ENCODE measurements at regions not wholly inside any gene's neighbourhood (a gene's known extent, or its start where the extent isn't known, plus 50 kb on each side); places are given as distances from the start of the nearest gene placed in this dataset.
"Not testable (repeated sequence)": the region's sequence is repeated elsewhere in the genome, so short reads cannot be mapped to it uniquely, and the experiment has no call there.

GRCh38 chr12:42924482-42924881 is 334.9 kb upstream of the PRICKLE1 start:
- Mint-ChIP-seq H3K4me3 (no peak overlapping the region), H3K27me3 (peaks cover 3% of the 10 kb centered on the region), H3K36me3 (ENCODE audit: low read depth) (no peaks in the 10 kb centered on the region), H3K4me1 (no peaks in the 10 kb centered on the region), H3K9me3 (no peaks in the 10 kb centered on the region), H3K27ac (no peak overlapping the region)
- ATAC-seq (replicated peaks), result no peak

GRCh38 chr12:42923583-42923982 is 334.0 kb upstream of the PRICKLE1 start:
- peaks cover 3% of the 10 kb centered on the region for H3K27me3 Mint-ChIP-seq
- no peaks in the 10 kb centered on the region for H3K4me1 Mint-ChIP-seq
- no peaks in the 10 kb centered on the region for H3K9me3 Mint-ChIP-seq
- H3K4me3 Mint-ChIP-seq, result no peak overlapping the region
- no peaks in the 10 kb centered on the region for H3K36me3 Mint-ChIP-seq (ENCODE audit: low read depth)
- H3K27ac Mint-ChIP-seq, result no peak overlapping the region
- no peak for ATAC-seq (replicated peaks)

GRCh38 chr12:42923156-42923555 is 333.6 kb upstream of the PRICKLE1 start:
- no peaks in the 10 kb centered on the region for H3K4me1 Mint-ChIP-seq
- H3K36me3 Mint-ChIP-seq (ENCODE audit: low read depth), result no peaks in the 10 kb centered on the region
- H3K4me3 Mint-ChIP-seq, result no peak overlapping the region
- H3K27ac Mint-ChIP-seq, result no peak overlapping the region
- no peak for ATAC-seq (replicated peaks)
- H3K27me3 Mint-ChIP-seq, result peaks cover 3% of the 10 kb centered on the region
- no peaks in the 10 kb centered on the region for H3K9me3 Mint-ChIP-seq

- Mint-ChIP-seq H3K4me1 (no peaks in the 10 kb centered on the region), H3K4me3 (no peak overlapping the region), H3K36me3 (ENCODE audit: low read depth) (no peaks in the 10 kb centered on the region), H3K27ac (no peak overlapping the region), H3K27me3 (peaks cover 3% of the 10 kb centered on the region), H3K9me3 (no peaks in the 10 kb centered on the region)
- ATAC-seq (replicated peaks), result no peak
Measured at GRCh38 chr12:42922505-42922850, 332.9 kb upstream of the PRICKLE1 start.

GRCh38 chr12:42921741-42922504 is 332.4 kb upstream of the PRICKLE1 start:
- no peak for ATAC-seq (replicated peaks)
- Mint-ChIP-seq H3K4me3 (no peak overlapping the region), H3K27ac (no peak overlapping the region), H3K36me3 (ENCODE audit: low read depth) (no peaks in the 10 kb centered on the region), H3K27me3 (peaks cover 3% of the 10 kb centered on the region), H3K4me1 (no peaks in the 10 kb centered on the region), H3K9me3 (no peaks in the 10 kb centered on the region)

GRCh38 chr12:42919691-42920090 is 330.1 kb upstream of the PRICKLE1 start:
- H3K4me1 Mint-ChIP-seq, result no peaks in the 10 kb centered on the region
- H3K27me3 Mint-ChIP-seq, result peaks cover under 1% of the 10 kb centered on the region
- H3K27ac Mint-ChIP-seq, result no peak overlapping the region
- H3K36me3 Mint-ChIP-seq (ENCODE audit: low read depth), result no peaks in the 10 kb centered on the region
- no peak overlapping the region for H3K4me3 Mint-ChIP-seq
- no peaks in the 10 kb centered on the region for H3K9me3 Mint-ChIP-seq
- no peak for ATAC-seq (replicated peaks)

GRCh38 chr12:42918443-42918842 is 328.9 kb upstream of the PRICKLE1 start:
- no peaks in the 10 kb centered on the region for H3K36me3 Mint-ChIP-seq (ENCODE audit: low read depth)
- no peaks in the 10 kb centered on the region for H3K9me3 Mint-ChIP-seq
- no peak for ATAC-seq (replicated peaks)
- H3K4me1 Mint-ChIP-seq, result no peaks in the 10 kb centered on the region
- H3K27ac Mint-ChIP-seq, result no peak overlapping the region
- H3K4me3 Mint-ChIP-seq, result no peak overlapping the region
- H3K27me3 Mint-ChIP-seq, result no peaks in the 10 kb centered on the region

GRCh38 chr12:42916143-42916542 is 326.6 kb upstream of the PRICKLE1 start:
- H3K36me3 Mint-ChIP-seq (ENCODE audit: low read depth), result no peaks in the 10 kb centered on the region
- H3K27ac Mint-ChIP-seq, result no peak overlapping the region
- ATAC-seq (replicated peaks), result no peak
- no peaks in the 10 kb centered on the region for H3K27me3 Mint-ChIP-seq
- H3K9me3 Mint-ChIP-seq, result no peaks in the 10 kb centered on the region
- no peak overlapping the region for H3K4me3 Mint-ChIP-seq
- H3K4me1 Mint-ChIP-seq, result no peaks in the 10 kb centered on the region

GRCh38 chr12:42915426-42915825 is 325.9 kb upstream of the PRICKLE1 start:
- H3K9me3 Mint-ChIP-seq, result no peaks in the 10 kb centered on the region
- no peaks in the 10 kb centered on the region for H3K4me1 Mint-ChIP-seq
- no peak overlapping the region for H3K4me3 Mint-ChIP-seq
- H3K27ac Mint-ChIP-seq, result no peak overlapping the region
- no peak for ATAC-seq (replicated peaks)
- no peaks in the 10 kb centered on the region for H3K27me3 Mint-ChIP-seq
- H3K36me3 Mint-ChIP-seq (ENCODE audit: low read depth), result no peaks in the 10 kb centered on the region

GRCh38 chr12:42912367-42912766 is 322.8 kb upstream of the PRICKLE1 start:
- no peaks in the 10 kb centered on the region for H3K4me1 Mint-ChIP-seq
- no peak for ATAC-seq (replicated peaks)
- H3K36me3 Mint-ChIP-seq (ENCODE audit: low read depth), result no peaks in the 10 kb centered on the region

GRCh38 chr12:42910656-42911055 is 321.1 kb upstream of the PRICKLE1 start:
- no peaks in the 10 kb centered on the region for H3K27me3 Mint-ChIP-seq
- H3K4me3 Mint-ChIP-seq, result no peak overlapping the region
- no peaks in the 10 kb centered on the region for H3K36me3 Mint-ChIP-seq (ENCODE audit: low read depth)
- no peak for ATAC-seq (replicated peaks)
- no peak overlapping the region for H3K27ac Mint-ChIP-seq
- H3K9me3 Mint-ChIP-seq, result peaks cover 4% of the 10 kb centered on the region
- no peaks in the 10 kb centered on the region for H3K4me1 Mint-ChIP-seq

More at GRCh38 chr12:42912367-42912766, 322.8 kb upstream of the PRICKLE1 start:
- no peak overlapping the region for H3K4me3 Mint-ChIP-seq
- H3K27me3 Mint-ChIP-seq, result no peaks in the 10 kb centered on the region
- H3K9me3 Mint-ChIP-seq, result peaks cover 4% of the 10 kb centered on the region
- H3K27ac Mint-ChIP-seq, result no peak overlapping the region

GRCh38 chr12:42908712-42909111 is 319.2 kb upstream of the PRICKLE1 start:
- Mint-ChIP-seq H3K27me3 (no peaks in the 10 kb centered on the region), H3K36me3 (ENCODE audit: low read depth) (no peaks in the 10 kb centered on the region), H3K27ac (no peak overlapping the region), H3K4me1 (no peaks in the 10 kb centered on the region), H3K4me3 (no peak overlapping the region), H3K9me3 (peaks cover 4% of the 10 kb centered on the region)
- no peak for ATAC-seq (replicated peaks)

GRCh38 chr12:42906801-42907200 is 317.3 kb upstream of the PRICKLE1 start:
- H3K27ac Mint-ChIP-seq; ATAC-seq (replicated peaks); H3K36me3 Mint-ChIP-seq (ENCODE audit: low read depth); H3K27me3 Mint-ChIP-seq; H3K4me3 Mint-ChIP-seq; H3K9me3 Mint-ChIP-seq; H3K4me1 Mint-ChIP-seq: not testable (repeated sequence)

- Mint-ChIP-seq H3K4me3 (no peak overlapping the region), H3K4me1 (no peaks in the 10 kb centered on the region), H3K27me3 (no peaks in the 10 kb centered on the region), H3K27ac (no peak overlapping the region), H3K9me3 (peaks cover 11% of the 10 kb centered on the region), H3K36me3 (ENCODE audit: low read depth) (no peaks in the 10 kb centered on the region)
- no peak for ATAC-seq (replicated peaks)
Measured at GRCh38 chr12:42905419-42905705, 315.8 kb upstream of the PRICKLE1 start.

GRCh38 chr12:42904683-42905418 is 315.3 kb upstream of the PRICKLE1 start:
- no peak overlapping the region for H3K27ac Mint-ChIP-seq

More at GRCh38 chr12:42904683-42905418, 315.3 kb upstream of the PRICKLE1 start:
- Mint-ChIP-seq H3K4me3 (no peak overlapping the region), H3K9me3 (peaks cover 11% of the 10 kb centered on the region), H3K27me3 (no peaks in the 10 kb centered on the region), H3K4me1 (no peaks in the 10 kb centered on the region), H3K36me3 (ENCODE audit: low read depth) (no peaks in the 10 kb centered on the region)
- ATAC-seq (replicated peaks), result no peak

Measured in activated T-helper 17 cell treated with anti-CD3 and anti-CD28 coated beads, Interleukin-2, amount 50 U/mL, for 72 hours (primary cell).